DOHH2 (cell line): ENCODE measurements at regions not wholly inside any gene's neighbourhood (a gene's known extent, or its start where the extent isn't known, plus 50 kb on each side); places are given as distances from the start of the nearest gene placed in this dataset.

Experiments
- EZH2phosphoT487 ChIP-seq: fragments of 200-600 bp; sonication (generic); IDR thresholded peaks from 2 replicates; pipeline ENCODE4 v1.6.1; 2017; ENCODE audit warnings: borderline replicate concordance, mild to moderate bottlenecking, antibody characterized with exemption, low read length, moderate library complexity, mixed read lengths
- TF ChIP-seq, protein P1 (sequence below): fragments of 200-600 bp; sonication (generic); IDR thresholded peaks from one replicate; pipeline ENCODE4 v1.5.1; 2014; ENCODE audit warnings: antibody characterized with exemption, mild to moderate bottlenecking, low read depth, low read length; ENCODE audit not compliant: poor library complexity, severe bottlenecking

GRCh38 chr2:190587106-190587505 lies 52.6 kb upstream of the NEMP2 start:
- TF ChIP-seq, protein P1, sequence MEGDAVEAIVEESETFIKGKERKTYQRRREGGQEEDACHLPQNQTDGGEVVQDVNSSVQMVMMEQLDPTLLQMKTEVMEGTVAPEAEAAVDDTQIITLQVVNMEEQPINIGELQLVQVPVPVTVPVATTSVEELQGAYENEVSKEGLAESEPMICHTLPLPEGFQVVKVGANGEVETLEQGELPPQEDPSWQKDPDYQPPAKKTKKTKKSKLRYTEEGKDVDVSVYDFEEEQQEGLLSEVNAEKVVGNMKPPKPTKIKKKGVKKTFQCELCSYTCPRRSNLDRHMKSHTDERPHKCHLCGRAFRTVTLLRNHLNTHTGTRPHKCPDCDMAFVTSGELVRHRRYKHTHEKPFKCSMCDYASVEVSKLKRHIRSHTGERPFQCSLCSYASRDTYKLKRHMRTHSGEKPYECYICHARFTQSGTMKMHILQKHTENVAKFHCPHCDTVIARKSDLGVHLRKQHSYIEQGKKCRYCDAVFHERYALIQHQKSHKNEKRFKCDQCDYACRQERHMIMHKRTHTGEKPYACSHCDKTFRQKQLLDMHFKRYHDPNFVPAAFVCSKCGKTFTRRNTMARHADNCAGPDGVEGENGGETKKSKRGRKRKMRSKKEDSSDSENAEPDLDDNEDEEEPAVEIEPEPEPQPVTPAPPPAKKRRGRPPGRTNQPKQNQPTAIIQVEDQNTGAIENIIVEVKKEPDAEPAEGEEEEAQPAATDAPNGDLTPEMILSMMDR: no peak
- TF ChIP-seq EZH2phosphoT487: no peak
